C1 segment of cervical spinal cord (tissue), 14 donors: ENCODE measurements at regions not wholly inside any gene's neighbourhood (a gene's known extent, or its start where the extent isn't known, plus 50 kb on each side); places are given as distances from the start of the nearest gene placed in this dataset.
"Not testable (repeated sequence)": the region's sequence is repeated elsewhere in the genome, so short reads cannot be mapped to it uniquely, and the experiment has no call there.

Experiments used
- DNase-seq, 14 donors: peaks; one replicate each; lab custom pipeline; 2025; lab: John Stamatoyannopoulos, UW

GRCh38 chr10:3890602-3891352, 105.8 kb upstream of the KLF6 start:
- DNase-seq: no peak

GRCh38 chr10:3889961-3890522, 105.0 kb upstream of the KLF6 start:
- no peak for DNase-seq

- no peak for DNase-seq
Observed at GRCh38 chr10:3887885-3888476, 103.0 kb upstream of the KLF6 start.

GRCh38 chr10:3887404-3887803, 102.4 kb upstream of the KLF6 start:
- DNase-seq: no peak

- no peak for DNase-seq
Observed at GRCh38 chr10:3886641-3887251, 101.7 kb upstream of the KLF6 start.

GRCh38 chr10:3886191-3886590, 101.2 kb upstream of the KLF6 start:
- DNase-seq: no peak

- no peak for DNase-seq
Observed at GRCh38 chr10:3882855-3883254, 97.8 kb upstream of the KLF6 start.

- DNase-seq: no peak
Observed at GRCh38 chr10:3881622-3882021, 96.6 kb upstream of the KLF6 start.

- no peak for DNase-seq
Observed at GRCh38 chr10:3879073-3879472, 94.1 kb upstream of the KLF6 start.

GRCh38 chr10:3877211-3878000, 92.4 kb upstream of the KLF6 start:
- DNase-seq: no peak

GRCh38 chr10:3876350-3876962, 91.4 kb upstream of the KLF6 start:
- DNase-seq: no peak

GRCh38 chr10:3875842-3876235, 90.8 kb upstream of the KLF6 start:
- no peak for DNase-seq

GRCh38 chr10:3874990-3875841, 90.2 kb upstream of the KLF6 start:
- DNase-seq: no peak

GRCh38 chr10:3874610-3874989, 89.6 kb upstream of the KLF6 start:
- DNase-seq: not testable (repeated sequence)

GRCh38 chr10:3873728-3874461, 88.9 kb upstream of the KLF6 start:
- no peak for DNase-seq

GRCh38 chr10:3872712-3873329, 87.8 kb upstream of the KLF6 start:
- no peak for DNase-seq

- DNase-seq: no peak
Observed at GRCh38 chr10:3871424-3871996, 86.5 kb upstream of the KLF6 start.

- DNase-seq: no peak
Observed at GRCh38 chr10:3869036-3869435, 84.0 kb upstream of the KLF6 start.

GRCh38 chr10:3868271-3868664, 83.3 kb upstream of the KLF6 start:
- no peak for DNase-seq
